Ovary (tissue), 3 donors: ENCODE measurements at regions not wholly inside any gene's neighbourhood (a gene's known extent, or its start where the extent isn't known, plus 50 kb on each side); places are given as distances from the start of the nearest gene placed in this dataset.

ENCODE experiments used
- CTCF ChIP-seq, 3 donors: fragments of 450-650 bp in 2 of 3; fragments of 200-600 bp in 1 of 3; IDR thresholded peaks; one replicate each; pipeline versions ENCODE4 v1.5.1 to v1.8.0; 2016 to 2022; ENCODE audit warnings: antibody characterized with exemption in 3 of 3, mild to moderate bottlenecking in 1 of 3
- EP300 ChIP-seq: sonication (generic); formaldehyde crosslinking; IDR thresholded peaks from one replicate; pipeline ENCODE4 v1.6.1; 2017; ENCODE audit warnings: antibody characterized with exemption
- POLR2A ChIP-seq: fragments of 450-650 bp; IDR thresholded peaks from one replicate; pipeline ENCODE4 v1.6.1; 2017; ENCODE audit warnings: antibody characterized with exemption, mild to moderate bottlenecking, moderate library complexity
- donor health status: DM: no; HTN: no; CAD: no.

GRCh38 chr4:164531336-164531735, 222.6 kb upstream of the SMIM31 start:
- no peak for TF ChIP-seq CTCF (IDR thresholded peaks at IDR 0.05)
- TF ChIP-seq POLR2A, result no peak
- no peak for TF ChIP-seq EP300
